ENCODE measurements at regions not wholly inside any gene's neighbourhood (a gene's known extent, or its start where the extent isn't known, plus 50 kb on each side); places are given as distances from the start of the nearest gene placed in this dataset.
"Not testable (repeated sequence)": the region's sequence is repeated elsewhere in the genome, so short reads cannot be mapped to it uniquely, and the experiment has no call there.

DNA sequence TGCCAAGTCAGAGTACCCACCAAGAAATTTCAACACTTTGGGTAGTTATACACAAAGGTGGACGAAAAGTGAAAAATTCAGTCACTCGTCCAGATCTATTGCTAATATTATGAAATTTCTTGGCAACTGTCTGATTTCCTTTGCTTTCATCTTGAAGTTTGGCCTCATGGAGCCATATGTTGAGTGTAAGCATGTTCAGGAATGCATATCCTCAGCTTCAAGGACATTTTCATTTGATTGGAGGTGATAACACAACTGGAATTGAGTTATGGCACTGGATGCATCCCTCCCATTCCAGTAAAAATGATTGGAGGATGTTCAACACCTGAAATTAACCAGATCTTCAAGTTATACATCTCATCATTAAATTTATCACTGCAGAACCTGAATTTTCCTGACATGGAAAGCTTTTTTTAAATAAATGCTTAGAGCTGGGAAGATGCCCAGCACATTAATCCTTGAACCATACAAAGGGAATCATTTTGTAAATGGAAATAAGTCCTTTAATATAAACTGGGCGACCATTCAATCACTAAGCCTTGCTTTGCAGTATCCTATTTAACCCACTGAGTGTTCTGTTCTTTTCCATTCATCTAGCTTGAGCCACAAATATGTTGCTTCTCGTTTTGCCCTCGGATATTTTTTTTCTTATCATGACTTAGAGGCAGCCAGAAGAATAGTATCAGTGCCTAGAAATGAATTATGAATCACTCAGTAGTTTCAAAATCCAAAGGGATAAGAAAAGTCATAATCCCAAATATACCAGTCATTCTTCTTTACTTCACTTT, 273.7 kb upstream of the PIK3R1 start:
- no peak for DNase-seq (ENCODE audit: low read depth in 2 of 2)

- no peak for DNase-seq (ENCODE audit: low read depth in 2 of 2)
These were observed 279.5 kb upstream of the PIK3R1 start for GRCh38 chr5:67935908-67936566.

DNA sequence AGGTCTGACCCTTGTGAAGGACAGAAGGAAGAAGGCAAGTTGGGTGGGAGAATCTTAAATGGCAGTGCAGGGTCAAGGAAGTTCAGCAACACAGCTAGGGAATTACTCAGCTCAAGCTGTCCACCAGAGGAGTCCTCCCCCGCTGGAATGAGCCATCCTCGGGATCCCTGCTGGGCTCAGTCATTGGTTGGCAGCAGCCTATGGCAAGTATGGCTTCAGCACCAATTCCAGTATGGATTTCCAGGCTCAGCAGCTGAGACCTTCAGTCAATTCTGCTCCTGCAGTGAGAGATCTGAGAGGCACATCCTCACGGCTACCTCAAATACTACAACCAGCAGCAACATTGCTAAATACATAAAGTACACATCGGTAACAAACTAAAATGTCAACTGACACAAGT, 280.6 kb upstream of the PIK3R1 start:
- DNase-seq (ENCODE audit: low read depth in 2 of 2): no peak

DNA sequence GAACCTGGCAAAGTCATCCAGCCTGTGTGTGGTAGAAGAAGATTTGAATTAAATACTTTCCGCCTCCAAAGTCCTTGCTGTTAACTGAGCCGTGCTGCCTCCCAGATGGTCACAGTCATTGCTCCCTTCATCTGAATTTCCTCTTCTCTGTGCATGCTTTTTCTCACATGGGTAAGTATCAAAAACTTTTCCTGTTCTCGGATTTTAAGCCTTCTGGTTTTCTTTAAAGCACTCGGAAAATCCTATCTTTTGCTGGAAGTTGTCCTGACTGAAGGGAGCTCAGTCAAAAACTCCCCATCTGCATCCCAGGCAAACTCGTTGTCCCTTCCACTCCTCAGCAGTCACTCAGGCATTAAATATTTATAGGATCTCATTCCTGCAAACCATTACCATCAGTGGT, 290.0 kb upstream of the PIK3R1 start:
- DNase-seq (ENCODE audit: low read depth in 2 of 2): no peak

DNA sequence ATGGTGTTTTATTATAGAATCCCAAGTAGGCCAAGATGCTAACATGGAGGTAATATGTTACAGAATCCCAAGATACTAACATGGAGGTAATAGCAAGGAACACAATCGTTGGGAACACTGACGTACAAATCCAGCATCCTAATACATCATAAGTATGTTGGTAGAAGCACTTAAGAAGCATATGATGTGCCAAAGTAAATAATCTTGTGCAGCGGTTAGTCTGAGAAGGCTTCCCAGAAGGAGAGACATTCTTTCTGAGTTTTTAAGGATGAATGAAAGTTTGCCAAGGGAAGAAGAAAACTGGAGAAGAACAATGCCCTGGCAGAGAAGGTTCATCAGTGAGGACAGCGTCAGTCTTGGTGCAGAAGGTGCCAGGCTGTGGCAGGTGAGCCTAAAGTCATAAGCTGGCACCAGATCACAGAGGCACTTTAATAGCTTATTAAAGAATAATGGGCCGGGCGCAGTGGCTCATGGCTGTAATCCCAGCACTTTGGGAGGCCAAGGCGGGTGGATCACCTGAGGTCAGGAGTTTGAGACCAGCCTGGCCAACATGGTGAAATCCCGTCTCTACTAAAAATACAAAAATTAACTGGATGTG, 294.5 kb upstream of the PIK3R1 start:
- no peak for DNase-seq (ENCODE audit: low read depth in 2 of 2)

- not testable (repeated sequence) for DNase-seq (ENCODE audit: low read depth in 2 of 2)
These were observed 296.0 kb upstream of the PIK3R1 start for GRCh38 chr5:67919532-67919931.

- no peak for DNase-seq (ENCODE audit: low read depth in 2 of 2)
These were observed 298.0 kb upstream of the PIK3R1 start for GRCh38 chr5:67917561-67917960.

DNA sequence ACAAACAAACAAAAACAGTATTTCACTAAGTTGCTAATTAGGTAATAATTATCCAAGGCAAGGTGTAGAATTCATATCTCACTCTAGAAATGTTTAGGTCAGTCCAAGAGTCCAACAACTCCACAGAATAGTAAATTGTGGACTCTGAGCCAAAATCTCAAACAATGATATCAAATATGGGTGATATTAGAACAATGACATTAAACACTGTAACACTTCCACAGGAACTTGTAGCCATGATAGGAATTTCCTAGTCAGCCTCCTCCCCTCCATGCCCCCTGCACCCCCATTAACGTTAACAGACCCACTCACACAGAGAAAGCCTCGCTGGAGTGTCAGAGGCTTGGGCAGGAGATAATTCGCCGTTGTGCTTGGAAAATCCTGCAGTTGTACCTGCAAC, 305.0 kb upstream of the PIK3R1 start:
- DNase-seq (ENCODE audit: low read depth in 2 of 2): no peak

GRCh38 chr5:67908126-67908765, 307.3 kb upstream of the PIK3R1 start:
- no peak for DNase-seq (ENCODE audit: low read depth in 2 of 2)

- no peak for DNase-seq (ENCODE audit: low read depth in 2 of 2)
These were observed 311.2 kb upstream of the PIK3R1 start for GRCh38 chr5:67904366-67904765.

- DNase-seq (ENCODE audit: low read depth in 2 of 2): no peak
These were observed 311.9 kb upstream of the PIK3R1 start for GRCh38 chr5:67903656-67904055.

GRCh38 chr5:67903121-67903520, 312.4 kb upstream of the PIK3R1 start:
- DNase-seq (ENCODE audit: low read depth in 2 of 2): no peak

- no peak for DNase-seq (ENCODE audit: low read depth in 2 of 2)
These were observed 313.1 kb upstream of the PIK3R1 start for GRCh38 chr5:67902497-67902830.

DNA sequence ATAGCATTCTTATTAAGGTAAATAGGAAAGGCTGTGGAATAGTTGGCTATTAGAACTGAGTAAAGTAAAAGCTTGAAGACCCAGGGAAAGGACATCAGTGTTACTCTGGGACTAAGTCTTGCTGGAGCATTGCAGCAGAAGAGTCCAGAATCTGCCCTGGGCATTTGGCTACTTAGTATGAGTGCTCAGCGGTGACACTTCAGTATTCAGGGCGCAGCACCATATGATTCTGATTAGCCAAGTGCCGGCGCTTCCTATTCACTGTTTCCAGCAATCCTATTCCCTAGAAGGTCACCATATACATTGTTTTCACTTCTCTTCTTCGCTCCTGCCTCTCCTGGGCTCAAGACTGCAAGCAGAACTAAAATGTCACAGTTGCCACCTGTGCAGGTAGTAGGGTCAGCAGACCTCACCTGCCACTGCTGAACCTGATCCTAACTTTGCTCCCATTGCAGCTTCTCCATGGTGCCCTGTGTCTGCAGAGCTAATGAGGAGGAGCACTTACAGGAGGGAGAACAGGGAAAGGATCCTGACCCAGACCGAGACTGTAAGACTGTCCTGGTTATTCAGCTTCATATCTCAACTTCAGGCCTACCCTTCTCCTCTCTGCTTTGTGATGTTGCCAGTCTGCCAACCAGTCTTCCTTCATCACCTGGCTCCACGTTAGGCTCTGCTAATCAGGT, 313.6 kb upstream of the PIK3R1 start:
- no peak for DNase-seq (ENCODE audit: low read depth in 2 of 2)

GRCh38 chr5:67900514-67900913, 315.0 kb upstream of the PIK3R1 start:
- no peak for DNase-seq (ENCODE audit: low read depth in 2 of 2)

- DNase-seq (ENCODE audit: low read depth in 2 of 2): no peak
These were observed 317.6 kb upstream of the PIK3R1 start for GRCh38 chr5:67897980-67898379.

GRCh38 chr5:67897431-67897830, 318.1 kb upstream of the PIK3R1 start:
- DNase-seq (ENCODE audit: low read depth in 2 of 2): no peak

GRCh38 chr5:67896930-67897313, 318.6 kb upstream of the PIK3R1 start:
- DNase-seq (ENCODE audit: low read depth in 2 of 2): no peak

DNA sequence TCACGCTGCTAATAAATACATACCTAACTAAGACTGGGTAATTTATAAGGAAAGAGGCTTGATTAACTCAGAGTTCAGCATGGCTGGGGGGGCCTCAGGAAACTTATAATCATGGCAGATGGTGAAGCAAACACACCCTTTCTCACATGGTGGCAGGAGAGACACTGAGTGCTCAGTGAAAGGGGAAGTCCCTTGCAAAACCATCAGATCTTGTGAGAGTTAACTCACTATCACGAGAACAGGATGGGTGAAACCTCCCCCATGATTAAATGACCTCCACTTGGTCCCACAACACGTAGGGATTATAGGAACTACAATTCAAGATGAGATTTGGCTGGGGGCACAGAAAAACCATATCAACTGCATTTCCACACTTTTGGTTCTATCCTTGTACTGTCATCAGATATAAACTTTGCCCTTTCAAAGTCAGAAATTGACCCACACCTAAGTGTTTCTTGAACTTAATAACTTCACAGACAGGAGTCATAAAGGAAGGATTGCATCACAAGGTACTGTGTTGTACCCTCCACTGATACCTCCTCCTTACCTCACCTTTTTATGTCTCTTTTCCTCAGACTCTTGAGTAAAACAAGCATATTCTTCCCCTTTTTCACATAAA, 319.1 kb upstream of the PIK3R1 start:
- no peak for DNase-seq (ENCODE audit: low read depth in 2 of 2)

DNA sequence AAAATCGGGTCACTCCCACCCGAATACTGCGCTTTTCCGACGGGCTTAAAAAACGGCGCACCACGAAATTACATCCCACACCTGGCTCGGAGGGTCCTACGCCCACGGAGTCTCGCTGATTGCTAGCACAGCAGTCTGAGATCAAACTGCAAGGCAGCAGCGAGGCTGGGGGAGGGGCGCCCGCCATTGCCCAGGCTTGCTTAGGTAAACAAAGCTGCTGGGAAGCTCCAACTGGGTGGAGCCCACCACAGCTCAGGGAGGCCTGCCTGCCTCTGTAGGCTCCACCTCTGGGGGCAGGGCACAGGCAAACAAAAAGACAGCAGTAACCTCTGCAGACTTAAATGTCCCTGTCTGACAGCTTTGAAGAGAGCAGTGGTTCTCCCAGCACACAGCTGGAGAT, 325.7 kb upstream of the PIK3R1 start:
- DNase-seq (ENCODE audit: low read depth in 2 of 2): not testable (repeated sequence)

- no peak for DNase-seq (ENCODE audit: low read depth in 2 of 2)
These were observed 327.8 kb upstream of the PIK3R1 start for GRCh38 chr5:67887748-67888161.

GRCh38 chr5:67886761-67887160, 328.8 kb upstream of the PIK3R1 start:
- no peak for DNase-seq (ENCODE audit: low read depth in 2 of 2)

Data from activated CD4-positive, alpha-beta T cell treated with anti-CD3 and anti-CD28 coated beads for 24 hours (primary cell).